ENCODE measurements at regions not wholly inside any gene's neighbourhood (a gene's known extent, or its start where the extent isn't known, plus 50 kb on each side); places are given as distances from the start of the nearest gene placed in this dataset.

GRCh38 chr2:120902592-120902991, 166.9 kb downstream of the GLI2 start:
- Mint-ChIP-seq H3K27me3 (peaks cover 0 to 11% (median 2%) of the 10 kb centered on the region in 5 donors), H3K27ac (no peak overlapping the region), H3K4me3 (no peak overlapping the region), H3K9me3 (no peaks in the 10 kb centered on the region), H3K4me1 (peaks cover 0 to 1% (median 0%) of the 10 kb centered on the region in 4 donors), H3K36me3 (no peaks in the 10 kb centered on the region)
- DNase-seq (no peak), ATAC-seq (no peak)
- POLR2A ChIA-PET: no interaction called here

DNA sequence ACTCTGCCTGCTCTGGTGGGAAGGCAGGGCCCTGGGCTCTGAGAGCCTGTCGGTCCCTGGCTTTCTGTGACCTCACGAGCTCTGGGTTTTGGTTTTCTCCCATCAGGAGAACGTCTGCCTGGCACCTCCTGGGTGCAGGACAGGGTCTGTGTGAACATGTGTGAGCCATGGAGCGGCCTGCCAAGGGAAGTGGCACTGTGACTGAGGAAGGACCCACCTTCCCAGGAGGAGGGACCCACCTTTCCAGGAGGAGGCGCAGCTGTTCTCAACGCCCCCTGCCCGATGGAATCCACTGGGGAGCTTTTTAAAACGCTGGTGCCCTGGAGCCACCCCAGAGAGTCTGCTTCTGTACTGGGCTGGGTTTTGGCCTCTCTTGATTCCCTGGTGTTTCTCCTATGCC, 168.7 kb downstream of the GLI2 start:
- Mint-ChIP-seq H3K36me3 (no peaks in the 10 kb centered on the region), H3K9me3 (no peaks in the 10 kb centered on the region), H3K27ac (no peak overlapping the region), H3K4me1 (peaks cover 0 to 1% (median 0%) of the 10 kb centered on the region in 4 donors), H3K4me3 (no peak overlapping the region), H3K27me3 (peaks cover 0 to 11% (median 2%) of the 10 kb centered on the region in 5 donors)
- ATAC-seq: no peak
- POLR2A ChIA-PET: no interaction called here
- DNase-seq: no peak

DNA sequence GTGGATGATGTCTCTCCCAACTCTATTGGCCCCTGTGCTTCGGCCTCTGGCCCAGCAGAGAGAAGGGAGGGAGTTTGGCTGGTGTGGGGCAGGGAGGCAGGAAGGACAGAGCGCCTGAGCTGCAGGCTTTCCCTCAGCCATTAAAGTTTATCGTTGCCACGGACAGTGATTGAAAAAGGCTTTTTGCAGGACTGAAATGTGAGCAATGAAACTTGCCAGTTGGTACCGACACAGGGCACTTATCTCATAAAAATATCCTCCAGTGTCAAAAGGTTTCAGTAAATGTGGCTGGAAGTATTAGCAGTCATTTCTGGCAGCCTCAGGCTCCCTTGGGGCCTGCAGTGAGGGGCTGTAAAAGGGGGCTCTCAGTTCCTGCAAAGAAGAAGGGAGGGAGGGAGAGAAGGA, 169.2 kb downstream of the GLI2 start:
- DNase-seq (no peak), ATAC-seq (no peak)
- no peak overlapping the region for H3K27ac Mint-ChIP-seq
- no peak overlapping the region for H3K4me3 Mint-ChIP-seq
- no peaks in the 10 kb centered on the region for H3K9me3 Mint-ChIP-seq
- POLR2A ChIA-PET: no interaction called here
- no peaks in the 10 kb centered on the region for H3K36me3 Mint-ChIP-seq
- H3K27me3 Mint-ChIP-seq: peaks cover 0 to 11% (median 2%) of the 10 kb centered on the region in 5 donors
- H3K4me1 Mint-ChIP-seq: peaks cover 0 to 1% (median 0%) of the 10 kb centered on the region in 4 donors

- H3K27me3 Mint-ChIP-seq: peaks cover 0 to 11% (median 2%) of the 10 kb centered on the region in 5 donors
Measured at GRCh38 chr2:120905298-120905697, 169.6 kb downstream of the GLI2 start.

GRCh38 chr2:120905824-120906571, 170.3 kb downstream of the GLI2 start:
- no peak overlapping the region for H3K27ac Mint-ChIP-seq
- H3K36me3 Mint-ChIP-seq: no peaks in the 10 kb centered on the region
- POLR2A ChIA-PET: no interaction called here
- peaks cover 0 to 1% (median 0%) of the 10 kb centered on the region in 4 donors for H3K4me1 Mint-ChIP-seq
- no peak for ATAC-seq
- no peaks in the 10 kb centered on the region for H3K9me3 Mint-ChIP-seq
- H3K27me3 Mint-ChIP-seq: peaks cover 0 to 11% (median 2%) of the 10 kb centered on the region in 5 donors
- no peak overlapping the region for H3K4me3 Mint-ChIP-seq
- no peak for DNase-seq

More at GRCh38 chr2:120905298-120905697, 169.6 kb downstream of the GLI2 start:
- H3K36me3 Mint-ChIP-seq: no peaks in the 10 kb centered on the region
- no peak overlapping the region for H3K4me3 Mint-ChIP-seq
- DNase-seq (no peak), ATAC-seq (no peak)
- H3K27ac Mint-ChIP-seq: no peak overlapping the region
- POLR2A ChIA-PET: no interaction called here
- peaks cover 0 to 1% (median 0%) of the 10 kb centered on the region in 4 donors for H3K4me1 Mint-ChIP-seq
- H3K9me3 Mint-ChIP-seq: no peaks in the 10 kb centered on the region

GRCh38 chr2:120906914-120907313, 171.2 kb downstream of the GLI2 start:
- POLR2A ChIA-PET: no interaction called here
- H3K27ac Mint-ChIP-seq: no peak overlapping the region
- H3K9me3 Mint-ChIP-seq: no peaks in the 10 kb centered on the region
- no peak overlapping the region for H3K4me3 Mint-ChIP-seq
- H3K4me1 Mint-ChIP-seq: peaks cover 0 to 1% (median 0%) of the 10 kb centered on the region in 4 donors
- H3K36me3 Mint-ChIP-seq: no peaks in the 10 kb centered on the region
- no peak for ATAC-seq
- H3K27me3 Mint-ChIP-seq: peaks cover 0 to 11% (median 2%) of the 10 kb centered on the region in 5 donors
- DNase-seq: no peak

GRCh38 chr2:120907822-120908221, 172.2 kb downstream of the GLI2 start:
- Mint-ChIP-seq H3K4me3 (no peak overlapping the region), H3K4me1 (no peaks in the 10 kb centered on the region), H3K36me3 (no peaks in the 10 kb centered on the region), H3K9me3 (no peaks in the 10 kb centered on the region), H3K27me3 (peaks cover 0 to 7% (median under 1%) of the 10 kb centered on the region in 5 donors), H3K27ac (no peak overlapping the region)
- no peak for DNase-seq
- ATAC-seq: no peak
- POLR2A ChIA-PET: no interaction called here

DNA sequence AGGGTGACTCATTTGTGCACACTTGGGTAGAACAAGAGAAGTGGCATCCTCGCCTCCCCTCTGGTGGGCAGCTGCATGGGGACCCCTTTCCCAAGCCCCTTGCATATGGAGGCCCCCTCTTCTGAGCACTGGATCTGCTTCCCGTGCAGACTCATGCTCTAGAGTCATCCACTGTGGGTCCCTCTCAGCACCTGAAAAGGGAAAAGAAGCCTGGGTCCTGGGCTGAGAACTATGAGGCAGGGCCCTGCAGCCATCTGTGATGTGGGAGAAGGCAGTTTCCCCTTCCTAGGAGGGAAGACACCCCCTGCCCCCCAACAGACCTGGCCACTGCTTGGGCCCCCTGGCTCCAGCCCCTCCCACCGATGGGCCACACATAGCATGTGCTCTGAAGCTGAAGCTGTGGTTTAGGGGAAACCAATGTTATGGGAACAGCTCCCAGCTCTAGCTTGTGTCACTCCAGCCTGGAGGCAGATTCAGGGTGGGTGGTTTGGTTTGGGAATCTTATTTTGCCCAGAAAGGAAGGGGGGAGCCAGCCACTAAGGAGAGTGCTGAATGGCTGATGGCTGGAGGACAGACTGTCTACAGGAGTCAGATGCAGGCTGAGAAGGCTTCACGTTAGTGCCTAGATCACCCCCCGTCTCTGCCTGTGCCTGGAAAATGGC, 172.8 kb downstream of the GLI2 start:
- no peaks in the 10 kb centered on the region for H3K4me1 Mint-ChIP-seq
- ATAC-seq: no peak
- no peak overlapping the region for H3K4me3 Mint-ChIP-seq
- DNase-seq: no peak
- H3K27ac Mint-ChIP-seq: peak overlapping the region in 1 of 10 donors; percentile 9
- H3K27me3 Mint-ChIP-seq: peaks cover 0 to 6% (median 0%) of the 10 kb centered on the region in 5 donors
- no peaks in the 10 kb centered on the region for H3K36me3 Mint-ChIP-seq
- no peaks in the 10 kb centered on the region for H3K9me3 Mint-ChIP-seq
- POLR2A ChIA-PET: no interaction called here

DNA sequence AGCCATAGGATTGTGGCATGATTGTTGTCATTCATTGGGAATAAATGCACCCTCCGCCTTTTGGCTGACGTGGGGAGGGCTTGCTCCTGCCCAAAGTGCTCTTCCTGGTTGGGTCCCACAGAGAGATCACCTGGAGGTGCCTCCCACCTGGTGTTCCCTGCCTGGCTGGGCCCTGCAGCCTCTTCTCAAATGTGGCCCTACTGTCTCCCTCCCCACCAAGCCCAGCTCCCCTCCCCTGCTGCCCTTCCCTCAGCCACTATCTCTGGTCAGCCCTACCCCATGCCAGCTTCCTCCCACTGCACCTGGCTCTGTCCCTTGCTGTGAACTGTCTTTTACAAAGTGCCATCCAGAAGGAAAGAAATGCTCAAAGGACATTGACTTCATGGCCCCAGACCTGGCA, 173.4 kb downstream of the GLI2 start:
- H3K4me3 Mint-ChIP-seq: no peak overlapping the region
- DNase-seq: no peak
- H3K4me1 Mint-ChIP-seq: no peaks in the 10 kb centered on the region
- H3K27ac Mint-ChIP-seq: no peak overlapping the region
- POLR2A ChIA-PET: no interaction called here
- H3K36me3 Mint-ChIP-seq: no peaks in the 10 kb centered on the region
- peaks cover 0 to 6% (median 0%) of the 10 kb centered on the region in 5 donors for H3K27me3 Mint-ChIP-seq
- no peak for ATAC-seq
- no peaks in the 10 kb centered on the region for H3K9me3 Mint-ChIP-seq

GRCh38 chr2:120910164-120910563, 174.5 kb downstream of the GLI2 start:
- no peak overlapping the region for H3K4me3 Mint-ChIP-seq
- ATAC-seq (no peak), DNase-seq (no peak)
- H3K36me3 Mint-ChIP-seq: no peaks in the 10 kb centered on the region
- POLR2A ChIA-PET: no interaction called here
- H3K27me3 Mint-ChIP-seq: peaks cover 0 to 6% (median 0%) of the 10 kb centered on the region in 5 donors
- H3K4me1 Mint-ChIP-seq: no peaks in the 10 kb centered on the region
- no peaks in the 10 kb centered on the region for H3K9me3 Mint-ChIP-seq
- no peak overlapping the region for H3K27ac Mint-ChIP-seq

DNA sequence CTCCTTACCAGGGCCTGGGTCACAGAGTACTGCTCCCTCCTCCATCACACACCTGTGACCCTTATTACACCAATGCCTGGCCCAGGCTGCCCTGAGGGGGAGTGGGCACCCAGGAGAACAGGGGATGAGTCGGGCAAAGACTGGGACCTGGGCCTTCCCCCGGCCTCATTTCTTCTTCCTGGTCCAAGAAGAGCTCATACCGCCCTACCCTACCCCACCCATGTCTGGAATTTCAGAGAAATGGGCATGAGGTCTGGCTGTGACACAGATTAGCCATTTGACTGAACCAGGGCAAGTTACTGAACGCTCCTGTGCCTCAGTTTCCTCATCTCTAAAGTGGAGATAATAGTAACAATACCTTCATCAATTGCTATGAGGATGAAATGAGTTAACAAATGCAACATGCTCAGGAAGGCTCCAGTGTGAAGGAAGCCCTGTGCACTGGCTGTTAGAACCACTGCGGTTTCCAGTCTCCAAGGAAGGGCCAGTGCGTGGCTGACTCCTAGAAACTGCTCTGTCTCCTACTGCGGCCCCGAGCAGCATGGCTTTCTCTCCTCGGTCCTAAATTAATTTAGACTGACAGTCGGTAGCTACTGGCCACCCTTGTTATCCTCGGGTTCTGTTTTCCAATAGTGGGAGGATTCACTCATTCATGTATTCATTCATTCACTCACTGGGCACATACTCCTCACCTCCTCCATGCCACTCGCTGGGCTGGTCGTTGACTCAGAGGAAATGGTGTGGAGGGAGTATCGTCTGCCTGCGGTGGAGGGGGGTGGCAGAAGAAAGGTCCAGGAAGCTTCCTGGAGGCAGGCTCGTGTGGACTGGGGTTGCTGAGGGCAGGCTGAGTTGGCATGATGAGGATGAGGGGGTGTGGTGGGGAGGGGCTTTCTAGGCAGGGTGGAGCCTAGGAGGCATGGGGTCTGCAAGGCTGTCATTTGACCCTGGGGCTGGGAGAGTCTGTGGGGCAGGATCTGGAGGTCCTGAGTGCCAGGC, 175.6 kb downstream of the GLI2 start:
- ATAC-seq (no peak), DNase-seq (peak in 1 of 10 donors; percentile 37)
- Mint-ChIP-seq H3K4me1 (no peaks in the 10 kb centered on the region), H3K27ac (no peak overlapping the region), H3K4me3 (no peak overlapping the region), H3K9me3 (no peaks in the 10 kb centered on the region), H3K36me3 (no peaks in the 10 kb centered on the region), H3K27me3 (peaks cover 0 to 6% (median 0%) of the 10 kb centered on the region in 5 donors)
- POLR2A ChIA-PET: interaction anchor here (0.7 kb wide), 1 partner anchor 510 kb away, joined by 3 read pairs; no protein-coding TSS in a partner anchor

GRCh38 chr2:120912101-120912985, 176.7 kb downstream of the GLI2 start:
- POLR2A ChIA-PET: interaction anchor here (0.7 kb wide), 1 partner anchor 511 kb away, joined by 3 read pairs; no protein-coding TSS in a partner anchor
- Mint-ChIP-seq H3K4me3 (no peak overlapping the region), H3K27ac (peak overlapping the region in 1 of 10 donors; percentile 4), H3K27me3 (peaks cover 0 to 6% (median 0%) of the 10 kb centered on the region in 5 donors), H3K36me3 (no peaks in the 10 kb centered on the region), H3K9me3 (no peaks in the 10 kb centered on the region), H3K4me1 (no peaks in the 10 kb centered on the region)
- DNase-seq (no peak), ATAC-seq (no peak)

Measured in naive thymus-derived CD8-positive, alpha-beta T cell (primary cell).